ENCODE measurements at regions not wholly inside any gene's neighbourhood (a gene's known extent, or its start where the extent isn't known, plus 50 kb on each side); places are given as distances from the start of the nearest gene placed in this dataset.
A peak's percentile ranks its signal among the peaks of the same experiment; 100 is the strongest.

- H3K27ac ChIP-seq, result peak overlapping the region in 2 of 4 donors; percentile 39 to 69
- H3K36me3 ChIP-seq, result no peaks in the 10 kb centered on the region
- H3K4me1 ChIP-seq, result peaks cover 0 to 27% (median 7%) of the 10 kb centered on the region in 3 donors
- no peak overlapping the region for H3K4me3 ChIP-seq
- H3K27me3 ChIP-seq, result peaks cover 0 to 7% (median 0%) of the 10 kb centered on the region in 4 donors
- peaks cover 0 to 6% (median 0%) of the 10 kb centered on the region in 3 donors for H3K9me3 ChIP-seq
- WGBS, 2 donors, result 74 to 82% methylated on average over 27 to 28 of the region's 28 CpGs
- TF ChIP-seq CTCF (IDR thresholded peaks at IDR 0.05) (no peak), POLR2A (IDR thresholded peaks at IDR 0.05) (no peak)
- intact Hi-C loops (cut with DNase I), result no loop called here
- no peak for DNase-seq
Measured at GRCh38 chr17:83183145-83183948, 103.9 kb downstream of the METRNL start.

- intact Hi-C loops (cut with DNase I), result no loop called here
- 75 to 83% methylated on average over 12 to 15 of the region's 15 CpGs for WGBS, 2 donors
- peaks cover 0 to 8% (median 0%) of the 10 kb centered on the region in 4 donors for H3K27me3 ChIP-seq
- no peak for DNase-seq
- H3K36me3 ChIP-seq, result no peaks in the 10 kb centered on the region
- H3K9me3 ChIP-seq, result peaks cover 0 to 6% (median 0%) of the 10 kb centered on the region in 3 donors
- H3K4me1 ChIP-seq, result peaks cover 0 to 28% (median 7%) of the 10 kb centered on the region in 3 donors
- no peak overlapping the region for H3K4me3 ChIP-seq
- TF ChIP-seq POLR2A (IDR thresholded peaks at IDR 0.05), result no peak
- TF ChIP-seq CTCF (IDR thresholded peaks at IDR 0.05), result no peak
- H3K27ac ChIP-seq, result peak overlapping the region in 2 of 4 donors; percentile 39 to 69
Measured at GRCh38 chr17:83183951-83184506, 104.6 kb downstream of the METRNL start.

DNA sequence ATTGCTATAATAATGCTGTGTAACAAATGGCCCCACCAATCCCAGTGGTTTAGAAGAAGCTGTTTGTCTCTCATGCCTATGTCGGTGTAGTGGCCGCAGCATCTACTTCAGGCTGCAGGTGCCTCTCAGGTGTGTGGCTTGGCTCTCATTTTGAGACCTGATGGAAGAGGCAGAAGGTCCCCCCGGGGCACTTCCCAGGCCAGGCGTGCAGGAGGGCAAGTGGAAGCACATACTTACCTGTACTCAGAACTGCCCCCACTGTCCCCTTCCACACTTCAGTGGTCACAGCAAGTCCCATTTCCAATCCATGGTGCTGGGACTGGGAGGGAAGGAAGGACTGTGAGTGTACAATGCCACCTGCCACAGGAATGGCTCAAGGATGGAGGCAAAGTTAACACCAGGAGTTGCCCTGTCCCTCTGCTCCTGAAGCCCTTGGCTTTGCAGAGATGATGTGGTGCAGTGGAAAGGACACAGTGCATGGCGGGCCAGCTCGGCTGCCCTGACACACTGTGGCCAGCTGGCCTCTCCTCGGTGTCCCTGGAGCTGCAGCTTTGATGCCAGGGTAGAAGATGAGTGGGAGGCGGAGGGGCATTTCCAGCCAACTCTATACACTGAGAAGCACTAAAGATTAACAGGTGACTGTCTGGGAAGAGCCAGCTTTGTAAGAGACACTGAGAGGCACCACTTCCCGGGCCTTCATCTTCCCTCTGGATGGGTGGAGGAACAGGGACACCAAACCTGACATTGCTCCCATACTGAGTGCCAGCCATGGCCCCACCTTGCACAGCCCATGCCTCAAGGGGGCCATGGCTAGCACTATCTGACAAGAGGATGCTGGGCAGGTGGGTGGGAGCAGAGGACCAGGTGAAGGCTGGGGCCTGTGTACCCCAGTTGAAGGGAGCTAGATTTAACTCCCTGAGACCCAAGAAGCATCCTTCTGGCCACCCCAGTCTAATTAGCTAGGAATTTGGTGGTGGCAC is 105.9 kb downstream of the METRNL start:
- Histone ChIP-seq H3K4me1 (peaks cover 0 to 41% (median 7%) of the 10 kb centered on the region in 3 donors), H3K9me3 (peaks cover 0 to 6% (median 0%) of the 10 kb centered on the region in 3 donors), H3K4me3 (no peak overlapping the region), H3K27ac (no peak overlapping the region), H3K36me3 (no peaks in the 10 kb centered on the region), H3K27me3 (peaks cover 0 to 14% (median 0%) of the 10 kb centered on the region in 4 donors)
- DNase-seq, result no peak
- TF ChIP-seq POLR2A (IDR thresholded peaks at IDR 0.05) (no peak), CTCF (IDR thresholded peaks at IDR 0.05) (no peak)
- WGBS, 2 donors, result 86 to 90% methylated on average over 1 to 2 of the region's 9 CpGs
- intact Hi-C loops (cut with DNase I), result no loop called here

GRCh38 chr17:83186226-83186625 is 106.8 kb downstream of the METRNL start:
- no peaks in the 10 kb centered on the region for H3K36me3 ChIP-seq
- no peak overlapping the region for H3K27ac ChIP-seq
- peaks cover 0 to 14% (median 0%) of the 10 kb centered on the region in 4 donors for H3K27me3 ChIP-seq
- no peak for TF ChIP-seq CTCF (IDR thresholded peaks at IDR 0.05)
- no peak overlapping the region for H3K4me3 ChIP-seq
- peaks cover 0 to 6% (median 0%) of the 10 kb centered on the region in 3 donors for H3K9me3 ChIP-seq
- 40% methylated on average over 1 to 4 of the region's 4 CpGs for WGBS, 2 donors
- no peak for DNase-seq
- H3K4me1 ChIP-seq, result peaks cover 0 to 48% (median 7%) of the 10 kb centered on the region in 3 donors
- intact Hi-C loops (cut with DNase I), result no loop called here
